ENCODE measurements at regions not wholly inside any gene's neighbourhood (a gene's known extent, or its start where the extent isn't known, plus 50 kb on each side); places are given as distances from the start of the nearest gene placed in this dataset.

DNA sequence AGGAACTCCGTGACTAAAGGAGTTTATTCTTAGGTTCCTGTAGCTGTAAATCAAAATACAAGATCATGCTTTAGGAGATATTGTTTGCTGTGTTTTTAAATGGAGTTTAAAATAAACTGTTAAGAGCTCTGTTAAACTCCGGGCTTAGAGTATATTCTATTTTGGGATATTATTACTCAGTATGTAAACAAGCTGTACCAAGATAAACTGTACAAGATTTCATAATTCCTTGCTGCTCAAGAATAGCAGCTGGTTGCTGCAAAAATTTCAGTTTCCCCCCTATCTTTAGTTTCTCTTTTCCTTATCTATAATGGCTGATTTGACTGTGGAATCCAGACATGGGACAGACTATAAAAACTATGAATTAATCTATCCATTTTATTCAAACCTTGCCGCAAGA is 215.7 kb downstream of the HTR7 start:
- Histone ChIP-seq H3K79me2 (ENCODE audit: insufficient read depth, low read length) (no peaks in the 10 kb centered on the region), H3K4me1 (ENCODE audit: insufficient read depth, low read length) (no peaks in the 10 kb centered on the region), H3K36me3 (ENCODE audit: insufficient read depth, low read length) (no peaks in the 10 kb centered on the region), H3K9me3 (ENCODE audit: insufficient read depth, low read depth, low read length) (no peaks in the 10 kb centered on the region), H3K27ac (ENCODE audit: low read depth, low read length) (peak overlapping the region; percentile 32), H3K9ac (ENCODE audit: low read length) (peak overlapping the region; percentile 27), H3K27me3 (ENCODE audit: insufficient read depth, low read length) (no peaks in the 10 kb centered on the region), H3K4me3 (ENCODE audit: insufficient read depth, low read depth, low read length) (no peak overlapping the region), H4K20me1 (ENCODE audit: insufficient read depth, low read length) (no peaks in the 10 kb centered on the region), H2AFZ (ENCODE audit: low read depth, low read length) (no peak overlapping the region), H3K4me2 (ENCODE audit: low read length) (peak overlapping the region; percentile 50)
- TF ChIP-seq, protein P1, sequence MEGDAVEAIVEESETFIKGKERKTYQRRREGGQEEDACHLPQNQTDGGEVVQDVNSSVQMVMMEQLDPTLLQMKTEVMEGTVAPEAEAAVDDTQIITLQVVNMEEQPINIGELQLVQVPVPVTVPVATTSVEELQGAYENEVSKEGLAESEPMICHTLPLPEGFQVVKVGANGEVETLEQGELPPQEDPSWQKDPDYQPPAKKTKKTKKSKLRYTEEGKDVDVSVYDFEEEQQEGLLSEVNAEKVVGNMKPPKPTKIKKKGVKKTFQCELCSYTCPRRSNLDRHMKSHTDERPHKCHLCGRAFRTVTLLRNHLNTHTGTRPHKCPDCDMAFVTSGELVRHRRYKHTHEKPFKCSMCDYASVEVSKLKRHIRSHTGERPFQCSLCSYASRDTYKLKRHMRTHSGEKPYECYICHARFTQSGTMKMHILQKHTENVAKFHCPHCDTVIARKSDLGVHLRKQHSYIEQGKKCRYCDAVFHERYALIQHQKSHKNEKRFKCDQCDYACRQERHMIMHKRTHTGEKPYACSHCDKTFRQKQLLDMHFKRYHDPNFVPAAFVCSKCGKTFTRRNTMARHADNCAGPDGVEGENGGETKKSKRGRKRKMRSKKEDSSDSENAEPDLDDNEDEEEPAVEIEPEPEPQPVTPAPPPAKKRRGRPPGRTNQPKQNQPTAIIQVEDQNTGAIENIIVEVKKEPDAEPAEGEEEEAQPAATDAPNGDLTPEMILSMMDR (IDR thresholded peaks at IDR 0.05; ENCODE audit: insufficient read depth, low read depth, low read length) = no peak
- no peak for TF ChIP-seq EZH2 (IDR thresholded peaks at IDR 0.05; ENCODE audit: insufficient read depth, low read length)
- no peak for FAIRE-seq
- Mint-ChIP-seq H3K27ac (ENCODE audit: unreplicated experiment) (no peak overlapping the region), H3K4me3 (ENCODE audit: unreplicated experiment) (no peak overlapping the region), H3K4me1 (ENCODE audit: low read depth, unreplicated experiment) (peaks cover 9% of the 10 kb centered on the region), H3K9me3 (ENCODE audit: unreplicated experiment) (peaks cover 2% of the 10 kb centered on the region), H3K36me3 (ENCODE audit: low read depth, unreplicated experiment) (no peaks in the 10 kb centered on the region), H3K27me3 (ENCODE audit: low read depth, unreplicated experiment) (no peaks in the 10 kb centered on the region)
- DNase-seq (ENCODE audit: low read depth) = peak; percentile 74

DNA sequence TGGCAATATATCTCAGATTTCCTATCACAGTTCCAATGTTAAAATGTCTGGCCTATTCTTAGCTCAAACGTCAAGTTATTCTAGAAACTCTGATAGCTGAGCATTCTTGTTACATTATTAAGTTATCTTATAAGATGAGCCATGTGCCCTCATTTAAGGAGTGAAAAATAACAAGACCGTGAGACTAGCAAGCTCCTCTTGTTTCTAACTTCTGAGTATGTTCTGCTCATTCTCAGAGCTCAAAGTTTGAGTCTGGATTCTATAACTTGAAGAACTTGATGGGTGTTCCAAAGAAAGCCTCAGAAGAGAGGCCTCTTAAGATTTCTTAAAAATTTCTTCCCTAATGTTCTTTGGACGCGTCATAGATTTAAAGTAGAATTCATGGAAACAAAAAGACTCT is 215.2 kb downstream of the HTR7 start:
- Mint-ChIP-seq H3K36me3 (ENCODE audit: low read depth, unreplicated experiment) (no peaks in the 10 kb centered on the region), H3K4me1 (ENCODE audit: low read depth, unreplicated experiment) (peaks cover 9% of the 10 kb centered on the region), H3K27me3 (ENCODE audit: low read depth, unreplicated experiment) (peaks cover 3% of the 10 kb centered on the region), H3K4me3 (ENCODE audit: unreplicated experiment) (no peak overlapping the region), H3K27ac (ENCODE audit: unreplicated experiment) (no peak overlapping the region), H3K9me3 (ENCODE audit: unreplicated experiment) (peaks cover 2% of the 10 kb centered on the region)
- Histone ChIP-seq H3K36me3 (ENCODE audit: insufficient read depth, low read length) (no peaks in the 10 kb centered on the region), H3K27ac (ENCODE audit: low read depth, low read length) (peak overlapping the region; percentile 32), H3K9me3 (ENCODE audit: insufficient read depth, low read depth, low read length) (no peaks in the 10 kb centered on the region), H4K20me1 (ENCODE audit: insufficient read depth, low read length) (no peaks in the 10 kb centered on the region), H3K4me2 (ENCODE audit: low read length) (peak overlapping the region; percentile 50), H3K27me3 (ENCODE audit: insufficient read depth, low read length) (no peaks in the 10 kb centered on the region), H3K4me1 (ENCODE audit: insufficient read depth, low read length) (no peaks in the 10 kb centered on the region), H3K9ac (ENCODE audit: low read length) (no peak overlapping the region), H2AFZ (ENCODE audit: low read depth, low read length) (no peak overlapping the region), H3K79me2 (ENCODE audit: insufficient read depth, low read length) (no peaks in the 10 kb centered on the region), H3K4me3 (ENCODE audit: insufficient read depth, low read depth, low read length) (no peak overlapping the region)
- FAIRE-seq = no peak
- TF ChIP-seq EZH2 (IDR thresholded peaks at IDR 0.05; ENCODE audit: insufficient read depth, low read length) = no peak
- TF ChIP-seq, protein P1 (IDR thresholded peaks at IDR 0.05; ENCODE audit: insufficient read depth, low read depth, low read length) = no peak
- DNase-seq (ENCODE audit: low read depth) = peak; percentile 50

DNA sequence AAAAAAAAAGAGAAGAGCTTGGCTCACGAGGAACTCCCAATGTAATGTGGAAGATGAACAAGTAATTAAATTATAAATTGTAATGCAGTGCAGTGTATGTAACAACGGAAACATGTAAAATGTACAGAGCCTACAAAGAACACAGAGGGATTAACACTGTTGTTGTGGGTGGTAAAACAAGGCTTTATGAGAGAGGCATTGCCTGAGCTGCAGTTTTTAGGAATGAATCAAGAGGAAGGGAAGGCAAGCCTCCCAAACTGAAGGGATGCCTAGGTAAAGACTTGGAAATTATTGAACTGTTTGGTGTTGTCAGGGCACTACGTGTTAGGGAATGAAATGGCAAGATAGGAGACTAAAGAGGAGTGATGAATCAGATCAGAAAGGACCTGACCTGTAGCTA is 213.7 kb downstream of the HTR7 start:
- TF ChIP-seq, protein P1 (IDR thresholded peaks at IDR 0.05; ENCODE audit: insufficient read depth, low read depth, low read length) = no peak
- no peak for TF ChIP-seq EZH2 (IDR thresholded peaks at IDR 0.05; ENCODE audit: insufficient read depth, low read length)
- no peaks in the 10 kb centered on the region for H3K27me3 ChIP-seq (ENCODE audit: insufficient read depth, low read length)
- no peaks in the 10 kb centered on the region for H3K9me3 ChIP-seq (ENCODE audit: insufficient read depth, low read depth, low read length)
- H4K20me1 ChIP-seq (ENCODE audit: insufficient read depth, low read length) = no peaks in the 10 kb centered on the region
- H3K4me2 ChIP-seq (ENCODE audit: low read length) = peak overlapping the region; percentile 1
- H3K36me3 ChIP-seq (ENCODE audit: insufficient read depth, low read length) = no peaks in the 10 kb centered on the region
- Mint-ChIP-seq H3K27me3 (ENCODE audit: low read depth, unreplicated experiment) (peaks cover 4% of the 10 kb centered on the region), H3K4me1 (ENCODE audit: low read depth, unreplicated experiment) (peaks cover 9% of the 10 kb centered on the region), H3K4me3 (ENCODE audit: unreplicated experiment) (no peak overlapping the region), H3K27ac (ENCODE audit: unreplicated experiment) (no peak overlapping the region), H3K9me3 (ENCODE audit: unreplicated experiment) (no peaks in the 10 kb centered on the region), H3K36me3 (ENCODE audit: low read depth, unreplicated experiment) (no peaks in the 10 kb centered on the region)
- no peak overlapping the region for H3K9ac ChIP-seq (ENCODE audit: low read length)
- no peak for FAIRE-seq
- no peak overlapping the region for H3K4me3 ChIP-seq (ENCODE audit: insufficient read depth, low read depth, low read length)
- DNase-seq (ENCODE audit: low read depth) = peak; percentile 85
- no peaks in the 10 kb centered on the region for H3K79me2 ChIP-seq (ENCODE audit: insufficient read depth, low read length)
- no peak overlapping the region for H2AFZ ChIP-seq (ENCODE audit: low read depth, low read length)
- no peak overlapping the region for H3K27ac ChIP-seq (ENCODE audit: low read depth, low read length)
- no peaks in the 10 kb centered on the region for H3K4me1 ChIP-seq (ENCODE audit: insufficient read depth, low read length)
